Frontal cortex (tissue), 3 donors: ENCODE measurements at regions not wholly inside any gene's neighbourhood (a gene's known extent, or its start where the extent isn't known, plus 50 kb on each side); places are given as distances from the start of the nearest gene placed in this dataset.
"Not testable (repeated sequence)": the region's sequence is repeated elsewhere in the genome, so short reads cannot be mapped to it uniquely, and the experiment has no call there.

Experiments used
- DNase-seq, 2 donors: peaks; one replicate each; pipeline ENCODE4 v3.0.0; 2012; ENCODE audit warnings: low spot score in 2 of 2
- FAIRE-seq: peaks from 2 replicates; lab custom pipeline; 2012; peaks lifted over from hg19 to GRCh38; lab: Jason Lieb, UNC
- donor health status: control.
- donor health status: control.
- donor health status: control.

GRCh38 chr16:85518398-85519049, 94.6 kb upstream of the GSE1 start:
- DNase-seq (no peak), FAIRE-seq (no peak)

GRCh38 chr16:85519050-85519440, 94.1 kb upstream of the GSE1 start:
- not testable (repeated sequence) for DNase-seq, FAIRE-seq

GRCh38 chr16:85519540-85520231, 93.4 kb upstream of the GSE1 start:
- DNase-seq (no peak), FAIRE-seq (no peak)

- no peak for DNase-seq
- no peak for FAIRE-seq
These were observed 92.1 kb upstream of the GSE1 start for GRCh38 chr16:85520853-85521521.

GRCh38 chr16:85521552-85522307, 91.4 kb upstream of the GSE1 start:
- DNase-seq = no peak
- no peak for FAIRE-seq

- no peak for FAIRE-seq
These were observed 90.7 kb upstream of the GSE1 start for GRCh38 chr16:85522308-85522841.

GRCh38 chr16:85522842-85523601, 90.1 kb upstream of the GSE1 start:
- FAIRE-seq (no peak), DNase-seq (no peak)

More at GRCh38 chr16:85522308-85522841, 90.7 kb upstream of the GSE1 start:
- no peak for DNase-seq

- no peak for FAIRE-seq
- DNase-seq = no peak
These were observed 89.3 kb upstream of the GSE1 start for GRCh38 chr16:85523602-85524364.

GRCh38 chr16:85524365-85524629, 88.8 kb upstream of the GSE1 start:
- no peak for FAIRE-seq
- DNase-seq = no peak

- DNase-seq (peak in 1 of 2 donors; percentile 56), FAIRE-seq (no peak)
These were observed 88.3 kb upstream of the GSE1 start for GRCh38 chr16:85524630-85525419.

- no peak for DNase-seq
- no peak for FAIRE-seq
These were observed 87.5 kb upstream of the GSE1 start for GRCh38 chr16:85525420-85526184.

GRCh38 chr16:85526185-85526974, 86.7 kb upstream of the GSE1 start:
- no peak for DNase-seq
- no peak for FAIRE-seq

- FAIRE-seq (no peak), DNase-seq (no peak)
These were observed 85.9 kb upstream of the GSE1 start for GRCh38 chr16:85527042-85527766.

- FAIRE-seq (no peak), DNase-seq (no peak)
These were observed 85.3 kb upstream of the GSE1 start for GRCh38 chr16:85527767-85528297.

- no peak for FAIRE-seq
- no peak for DNase-seq
These were observed 84.4 kb upstream of the GSE1 start for GRCh38 chr16:85528528-85529387.
